Small intestine (tissue), 7 donors: ENCODE measurements at regions not wholly inside any gene's neighbourhood (a gene's known extent, or its start where the extent isn't known, plus 50 kb on each side); places are given as distances from the start of the nearest gene placed in this dataset.

Experiments used
- DNase-seq, 2 donors: peaks; one replicate each; pipeline versions ENCODE4 v3.0.0 to v3.0.0-alpha.2; 2013
- FAIRE-seq: peaks from 2 replicates; lab custom pipeline; 2012; peaks lifted over from hg19 to GRCh38; lab: Jason Lieb, UNC
- H3K27ac ChIP-seq, 3 donors: one replicate each; pipeline ENCODE4 v1.5.1; 2013; ENCODE audit warnings: low read length in 2 of 3, mild to moderate bottlenecking in 2 of 3, control low read depth in 1 of 3, inconsistent platforms in 1 of 3, low read depth in 1 of 3, moderate library complexity in 1 of 3
- H3K27me3 ChIP-seq, 3 donors: one replicate each; pipeline ENCODE4 v1.6.1; 2013; ENCODE audit warnings: low read length in 3 of 3, inconsistent platforms in 1 of 3; ENCODE audit not compliant: control insufficient read depth in 3 of 3, insufficient read depth in 3 of 3
- H3K36me3 ChIP-seq, 3 donors: one replicate each; pipeline ENCODE4 v1.6.1; 2013; ENCODE audit warnings: low read length in 3 of 3, inconsistent platforms in 1 of 3, low read depth in 1 of 3, mild to moderate bottlenecking in 1 of 3, moderate library complexity in 1 of 3; ENCODE audit not compliant: control insufficient read depth in 3 of 3, insufficient read depth in 2 of 3
- H3K4me1 ChIP-seq, 3 donors: one replicate each; pipeline ENCODE4 v1.6.1; 2013; ENCODE audit warnings: low read length in 2 of 3, inconsistent platforms in 1 of 3, low read depth in 1 of 3, mild to moderate bottlenecking in 1 of 3, moderate library complexity in 1 of 3; ENCODE audit not compliant: control insufficient read depth in 3 of 3, insufficient read depth in 2 of 3
- H3K4me3 ChIP-seq, 3 donors: one replicate each; pipeline ENCODE4 v1.5.1; 2013; ENCODE audit warnings: low read length in 3 of 3, control low read depth in 1 of 3, inconsistent platforms in 1 of 3, low read depth in 1 of 3, mild to moderate bottlenecking in 1 of 3, moderate library complexity in 1 of 3
- H3K9me3 ChIP-seq, 2 donors: one replicate each; pipeline ENCODE4 v1.6.1; 2013; ENCODE audit warnings: low read depth in 1 of 2, low read length in 1 of 2; ENCODE audit not compliant: control insufficient read depth in 2 of 2, insufficient read depth in 1 of 2
- WGBS, 3 donors: extraction: QIAGEN DNeasy Blood & Tissue Kit; methylation state at CpG; one replicate each; pipeline ENCODE4 v1.1.7; 2013; 5-methylcytosine and 5-hydroxymethylcytosine counted together
- donor health status: healthy with polysubstance abuse.
- donor health status: control.
- donor health status: control.
- donor health status: Bipolar disorder and iron deficiency.
- donor health status: healthy.

DNA sequence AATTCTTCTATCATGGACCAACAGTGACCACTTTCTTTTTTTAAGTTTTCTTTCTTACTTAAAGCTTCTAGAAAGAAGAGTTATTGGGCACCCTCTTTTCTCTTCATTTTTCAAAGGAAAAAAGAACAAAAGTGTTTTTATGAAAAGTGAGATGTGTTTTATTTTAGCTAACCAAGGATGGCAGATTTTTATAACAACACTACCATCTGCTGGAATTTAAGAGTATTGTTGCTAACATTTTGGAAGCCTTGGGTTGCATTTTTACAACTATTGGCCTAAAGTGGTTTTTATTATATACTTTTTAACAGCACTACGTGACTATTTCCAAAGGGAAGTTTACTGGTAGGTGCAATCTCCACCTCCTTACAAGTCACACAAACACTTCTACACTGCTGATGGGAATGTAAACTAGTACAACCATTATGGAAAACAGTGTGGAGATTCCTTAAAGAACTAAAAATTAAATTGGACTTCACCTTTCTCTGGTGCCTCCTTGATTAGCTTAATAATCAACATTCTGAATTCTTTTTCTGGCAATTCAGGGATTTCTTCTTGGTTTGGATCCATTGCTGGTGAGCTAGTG, 237.7 kb upstream of the AGTR1 start:
- H3K27me3 ChIP-seq, result no peaks in the 10 kb centered on the region
- no peak for FAIRE-seq
- H3K9me3 ChIP-seq, result no peaks in the 10 kb centered on the region
- WGBS, 3 donors, result 72 to 82% (median 76%) methylated on average over 1 of the region's 1 CpG
- no peaks in the 10 kb centered on the region for H3K36me3 ChIP-seq
- H3K27ac ChIP-seq, result no peak overlapping the region
- H3K4me3 ChIP-seq, result no peak overlapping the region
- no peak for DNase-seq
- no peaks in the 10 kb centered on the region for H3K4me1 ChIP-seq

DNA sequence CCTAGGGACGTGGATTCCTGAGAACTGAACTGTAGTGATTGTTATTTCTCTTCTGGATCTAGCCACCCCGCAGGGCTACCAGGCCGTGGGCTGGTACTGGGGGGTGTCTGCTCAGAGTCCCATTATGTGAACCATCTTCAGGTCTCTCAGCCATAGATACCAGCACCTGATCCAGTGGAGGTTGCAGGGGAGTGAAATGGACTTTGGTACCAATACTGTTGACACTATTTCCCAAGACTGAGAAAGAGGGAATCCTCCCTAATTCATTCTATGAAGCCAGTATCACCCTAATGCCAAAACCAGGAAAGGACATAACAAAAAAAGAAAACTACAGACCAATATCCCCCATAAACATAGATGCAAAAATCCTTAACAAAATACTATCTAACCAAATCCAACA, 237.0 kb upstream of the AGTR1 start:
- 82 to 94% (median 91%) methylated on average over 3 of the region's 3 CpGs for WGBS, 3 donors
- no peak overlapping the region for H3K4me3 ChIP-seq
- H3K27ac ChIP-seq, result no peak overlapping the region
- H3K9me3 ChIP-seq, result no peaks in the 10 kb centered on the region
- no peak for DNase-seq
- no peaks in the 10 kb centered on the region for H3K36me3 ChIP-seq
- H3K4me1 ChIP-seq, result no peaks in the 10 kb centered on the region
- FAIRE-seq, result no peak
- no peaks in the 10 kb centered on the region for H3K27me3 ChIP-seq

DNA sequence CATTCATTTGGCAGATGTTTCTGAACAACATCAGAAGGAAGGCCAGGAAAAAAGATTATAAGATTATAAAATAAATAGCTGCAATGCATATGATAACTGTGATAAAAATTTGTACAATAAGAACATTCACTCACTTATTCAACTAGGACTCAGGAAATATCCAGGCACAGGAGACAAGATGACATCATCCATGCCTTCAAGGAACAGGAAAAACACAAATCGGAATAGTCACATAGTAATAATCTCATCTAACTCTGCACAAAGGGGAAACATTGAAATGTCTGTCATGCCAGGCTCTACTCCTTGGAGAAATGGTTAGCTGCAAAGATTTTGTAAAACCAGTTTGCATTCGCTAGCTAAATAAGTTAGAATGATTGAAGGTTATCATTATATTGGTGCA, 233.5 kb upstream of the AGTR1 start:
- FAIRE-seq (no peak), DNase-seq (no peak)
- Histone ChIP-seq H3K27me3 (no peaks in the 10 kb centered on the region), H3K27ac (no peak overlapping the region), H3K4me1 (no peaks in the 10 kb centered on the region), H3K36me3 (no peaks in the 10 kb centered on the region), H3K9me3 (no peaks in the 10 kb centered on the region), H3K4me3 (no peak overlapping the region)
- 65 to 87% (median 68%) methylated on average over 2 of the region's 2 CpGs for WGBS, 3 donors

DNA sequence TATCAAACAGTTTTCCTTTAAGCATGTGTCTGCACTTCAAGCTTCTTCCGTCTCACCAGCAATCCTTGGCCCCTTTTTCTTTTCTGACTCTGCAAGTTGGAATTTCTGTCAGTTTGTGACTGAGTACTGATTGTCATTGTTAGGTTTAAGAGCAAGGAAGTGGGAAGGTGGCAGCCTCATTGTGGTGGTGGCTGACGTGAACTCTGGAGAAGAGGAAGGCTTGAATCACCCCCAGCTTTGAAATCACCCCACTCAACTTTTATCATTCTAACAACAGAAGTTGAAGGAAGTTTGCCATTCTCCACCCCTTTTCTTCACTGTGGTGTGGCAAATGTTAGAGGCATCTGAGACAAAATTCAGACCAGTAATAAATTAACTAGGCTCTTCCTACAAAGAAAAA, 231.6 kb upstream of the AGTR1 start:
- 55 to 79% (median 71%) methylated on average over 2 of the region's 2 CpGs for WGBS, 3 donors
- Histone ChIP-seq H3K4me1 (no peaks in the 10 kb centered on the region), H3K36me3 (no peaks in the 10 kb centered on the region), H3K27ac (no peak overlapping the region), H3K9me3 (no peaks in the 10 kb centered on the region), H3K4me3 (no peak overlapping the region), H3K27me3 (no peaks in the 10 kb centered on the region)
- FAIRE-seq (no peak), DNase-seq (no peak)

DNA sequence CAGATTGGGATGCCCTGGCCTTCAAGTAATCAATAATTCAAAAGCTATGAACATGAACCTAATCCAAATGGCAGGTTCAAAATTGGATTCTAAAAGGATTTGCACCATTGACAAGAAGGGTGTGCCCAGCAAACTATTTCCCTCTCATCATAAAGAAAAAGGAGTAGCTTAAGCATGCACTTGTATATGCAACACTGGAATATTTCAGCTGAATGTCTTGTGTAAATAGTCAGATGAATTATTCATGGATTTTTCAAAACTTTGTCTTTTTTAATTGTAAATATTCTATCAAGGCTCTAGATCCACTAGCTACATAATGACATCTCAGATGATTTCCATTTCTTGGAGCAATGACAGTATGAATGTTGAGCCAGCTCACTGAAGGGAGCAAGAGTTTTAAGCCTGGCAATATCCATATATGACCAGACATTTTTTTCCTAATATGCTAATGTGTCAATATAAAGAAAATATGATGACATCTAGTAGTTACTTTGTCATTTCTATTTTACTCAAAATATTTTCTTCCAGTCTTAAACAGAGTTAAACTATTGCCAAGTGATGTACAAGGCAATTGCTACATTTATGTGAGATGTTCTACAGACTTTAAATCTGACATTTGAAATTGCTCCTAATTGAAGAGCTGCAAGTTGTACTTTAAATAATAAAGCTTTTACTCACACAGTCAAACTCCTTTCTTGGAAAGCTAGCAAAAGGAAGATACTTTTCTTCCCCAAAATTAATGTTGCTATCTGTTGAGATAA, 230.5 kb upstream of the AGTR1 start:
- Histone ChIP-seq H3K36me3 (no peaks in the 10 kb centered on the region), H3K4me1 (no peaks in the 10 kb centered on the region), H3K27me3 (no peaks in the 10 kb centered on the region), H3K9me3 (no peaks in the 10 kb centered on the region), H3K27ac (no peak overlapping the region), H3K4me3 (no peak overlapping the region)
- FAIRE-seq (no peak), DNase-seq (no peak)

DNA sequence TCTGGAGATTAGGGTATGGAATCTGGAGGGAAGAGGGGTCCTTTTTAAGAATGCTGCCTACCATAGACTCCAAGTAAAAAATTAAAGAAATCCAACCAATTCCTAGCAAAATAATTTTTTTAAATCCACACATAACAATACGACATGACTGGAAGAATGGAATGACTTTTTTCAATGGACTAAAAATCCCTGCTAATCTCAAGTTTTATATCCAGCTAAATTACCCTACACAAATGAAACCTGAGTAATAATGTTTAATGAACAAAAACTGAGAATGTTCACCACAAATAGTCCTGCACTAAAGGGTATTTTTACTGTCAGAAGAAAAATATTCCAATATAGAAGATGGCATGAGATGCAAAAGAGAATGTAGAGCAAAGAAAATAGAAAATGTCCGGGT, 220.3 kb upstream of the AGTR1 start:
- Histone ChIP-seq H3K27ac (no peak overlapping the region), H3K4me1 (no peaks in the 10 kb centered on the region), H3K9me3 (peaks cover 0 to 4% of the 10 kb centered on the region in 2 donors), H3K27me3 (no peaks in the 10 kb centered on the region), H3K4me3 (no peak overlapping the region), H3K36me3 (no peaks in the 10 kb centered on the region)
- no peak for FAIRE-seq
- 88 to 92% (median 90%) methylated on average over 2 of the region's 2 CpGs for WGBS, 3 donors
- no peak for DNase-seq

DNA sequence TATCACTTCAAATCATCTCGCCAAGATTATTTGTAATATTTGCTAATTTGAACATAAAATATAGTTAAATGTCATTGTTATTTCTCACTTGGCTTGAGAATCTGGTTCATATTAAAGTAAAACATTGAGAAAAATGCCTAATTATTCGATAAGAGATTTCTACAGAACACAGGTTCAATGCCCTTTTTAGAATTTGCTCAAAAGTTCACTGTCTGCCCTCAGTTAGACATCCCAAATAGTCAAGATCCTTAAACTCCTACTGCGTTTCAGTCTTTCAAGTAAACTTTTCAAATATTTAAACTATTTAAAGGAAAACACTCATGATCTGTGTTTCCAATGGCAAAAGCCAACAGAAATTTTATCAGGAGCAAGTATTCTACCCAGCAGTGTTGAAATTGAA, 204.1 kb upstream of the AGTR1 start:
- WGBS, 3 donors, result 71 to 74% (median 72%) methylated on average over 3 of the region's 3 CpGs
- FAIRE-seq (peak; percentile 15), DNase-seq (no peak)

DNA sequence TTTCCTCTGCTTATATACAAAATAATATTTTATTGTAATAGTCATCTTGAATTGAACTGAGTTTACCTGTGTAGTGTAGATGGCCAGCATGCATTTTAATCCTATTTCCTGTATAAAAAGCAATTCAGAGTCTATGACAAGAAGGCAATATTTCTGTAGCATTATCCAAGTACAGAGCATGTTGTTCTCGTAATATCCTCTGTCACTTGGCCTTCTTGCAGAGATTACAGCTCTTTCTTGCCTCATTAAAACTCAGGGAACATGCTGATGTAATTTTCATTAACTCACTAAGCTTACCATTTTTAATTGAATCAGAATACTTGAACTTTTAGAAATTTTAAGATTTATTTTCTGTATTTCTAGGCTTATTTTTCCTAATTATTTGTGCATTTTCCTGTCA, 203.3 kb upstream of the AGTR1 start:
- Histone ChIP-seq H3K4me3 (no peak overlapping the region), H3K27ac (no peak overlapping the region), H3K4me1 (no peaks in the 10 kb centered on the region), H3K9me3 (peaks cover 0 to 3% of the 10 kb centered on the region in 2 donors), H3K27me3 (no peaks in the 10 kb centered on the region), H3K36me3 (no peaks in the 10 kb centered on the region)
- WGBS, 3 donors, result 78 to 81% (median 80%) methylated on average over 1 of the region's 1 CpG
- FAIRE-seq, result no peak
- DNase-seq, result no peak

More for the DNA sequence above, 204.1 kb upstream of the AGTR1 start:
- H3K4me1 ChIP-seq, result no peaks in the 10 kb centered on the region
- H3K27ac ChIP-seq, result no peak overlapping the region
- peaks cover 0 to 3% of the 10 kb centered on the region in 2 donors for H3K9me3 ChIP-seq
- no peaks in the 10 kb centered on the region for H3K27me3 ChIP-seq
- H3K36me3 ChIP-seq, result no peaks in the 10 kb centered on the region
- H3K4me3 ChIP-seq, result no peak overlapping the region

DNA sequence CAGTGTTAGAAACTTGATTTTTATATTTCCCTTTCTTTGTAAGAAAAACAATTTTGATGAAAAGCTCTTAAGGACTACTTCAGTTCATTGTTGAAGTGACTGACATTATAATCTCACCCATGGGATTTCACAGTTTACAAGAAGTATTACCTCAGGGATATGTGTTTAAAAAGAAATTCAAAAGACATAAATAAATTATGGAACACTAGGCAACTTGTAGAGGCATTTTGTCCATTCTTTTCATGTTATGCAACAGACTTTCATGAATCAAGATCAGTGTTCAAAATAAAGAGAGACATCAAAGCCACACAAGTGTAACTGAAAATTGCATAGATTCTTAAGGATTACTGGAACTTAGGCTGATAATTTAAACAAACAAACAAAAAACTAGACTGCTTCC, 196.8 kb upstream of the AGTR1 start:
- Histone ChIP-seq H3K4me1 (no peaks in the 10 kb centered on the region), H3K36me3 (no peaks in the 10 kb centered on the region), H3K27me3 (no peaks in the 10 kb centered on the region), H3K27ac (no peak overlapping the region), H3K4me3 (no peak overlapping the region), H3K9me3 (no peaks in the 10 kb centered on the region)
- FAIRE-seq, result no peak
- DNase-seq, result no peak
